ENCODE measurements at regions not wholly inside any gene's neighbourhood (a gene's known extent, or its start where the extent isn't known, plus 50 kb on each side); places are given as distances from the start of the nearest gene placed in this dataset.

DNA sequence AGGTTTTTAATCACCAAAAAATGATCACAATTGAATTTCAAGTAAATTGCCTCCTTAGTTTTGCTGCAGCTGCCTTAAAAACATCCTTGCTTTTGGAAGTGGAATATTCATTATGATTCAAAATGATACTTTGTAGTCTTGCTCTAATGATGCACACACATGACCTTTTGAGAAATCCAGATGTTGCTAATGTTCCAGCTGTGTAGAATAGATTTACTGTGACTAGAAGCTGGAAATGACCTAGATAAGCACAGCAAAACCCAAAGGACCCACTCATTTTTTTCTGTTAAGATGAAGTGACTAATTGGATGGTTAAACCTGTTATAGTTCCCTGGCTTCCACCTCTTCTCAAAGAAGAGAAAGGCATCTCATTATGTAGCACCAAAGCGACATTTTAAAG lies 64.6 kb upstream of the RALGPS2 start:
- TF ChIP-seq, protein P1, sequence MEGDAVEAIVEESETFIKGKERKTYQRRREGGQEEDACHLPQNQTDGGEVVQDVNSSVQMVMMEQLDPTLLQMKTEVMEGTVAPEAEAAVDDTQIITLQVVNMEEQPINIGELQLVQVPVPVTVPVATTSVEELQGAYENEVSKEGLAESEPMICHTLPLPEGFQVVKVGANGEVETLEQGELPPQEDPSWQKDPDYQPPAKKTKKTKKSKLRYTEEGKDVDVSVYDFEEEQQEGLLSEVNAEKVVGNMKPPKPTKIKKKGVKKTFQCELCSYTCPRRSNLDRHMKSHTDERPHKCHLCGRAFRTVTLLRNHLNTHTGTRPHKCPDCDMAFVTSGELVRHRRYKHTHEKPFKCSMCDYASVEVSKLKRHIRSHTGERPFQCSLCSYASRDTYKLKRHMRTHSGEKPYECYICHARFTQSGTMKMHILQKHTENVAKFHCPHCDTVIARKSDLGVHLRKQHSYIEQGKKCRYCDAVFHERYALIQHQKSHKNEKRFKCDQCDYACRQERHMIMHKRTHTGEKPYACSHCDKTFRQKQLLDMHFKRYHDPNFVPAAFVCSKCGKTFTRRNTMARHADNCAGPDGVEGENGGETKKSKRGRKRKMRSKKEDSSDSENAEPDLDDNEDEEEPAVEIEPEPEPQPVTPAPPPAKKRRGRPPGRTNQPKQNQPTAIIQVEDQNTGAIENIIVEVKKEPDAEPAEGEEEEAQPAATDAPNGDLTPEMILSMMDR (IDR thresholded peaks at IDR 0.05; ENCODE audit: low read depth, low read length, poor library complexity, severe bottlenecking): no peak
- no peak for TF ChIP-seq EZH2phosphoT487 (IDR thresholded peaks at IDR 0.05; ENCODE audit: borderline replicate concordance, low read length)
